Liver (tissue), 3 donors: ENCODE measurements at regions not wholly inside any gene's neighbourhood (a gene's known extent, or its start where the extent isn't known, plus 50 kb on each side); places are given as distances from the start of the nearest gene placed in this dataset.

Experiments used
- EGR1 ChIP-seq, 2 donors: IDR thresholded peaks; 2 replicates each; pipeline ENCODE4 v1.6.1; 2016 to 2018; ENCODE audit warnings: antibody characterized with exemption in 2 of 2, low read depth in 2 of 2
- RAD21 ChIP-seq, 2 donors: IDR thresholded peaks; 2 replicates each; pipeline ENCODE4 v1.6.1; 2016; ENCODE audit warnings: antibody characterized with exemption in 2 of 2, mild to moderate bottlenecking in 2 of 2
- YY1 ChIP-seq: IDR thresholded peaks from 2 replicates; pipeline ENCODE4 v1.6.1; 2016; ENCODE audit warnings: antibody characterized with exemption, mild to moderate bottlenecking
- TF ChIP-seq, protein P1 (sequence below): fragments of 150-350 bp; IDR thresholded peaks from 2 replicates; pipeline ENCODE4 v1.5.1; 2017; ENCODE audit warnings: improper control_type of control experiment, low read depth, low read length; ENCODE audit not compliant: missing input control
- TF ChIP-seq, protein P2 (sequence below): IDR thresholded peaks from 2 replicates; pipeline ENCODE4 v1.6.1; 2016; ENCODE audit warnings: antibody characterized with exemption
- donor health status: healthy.
- donor health status: healthy.

DNA sequence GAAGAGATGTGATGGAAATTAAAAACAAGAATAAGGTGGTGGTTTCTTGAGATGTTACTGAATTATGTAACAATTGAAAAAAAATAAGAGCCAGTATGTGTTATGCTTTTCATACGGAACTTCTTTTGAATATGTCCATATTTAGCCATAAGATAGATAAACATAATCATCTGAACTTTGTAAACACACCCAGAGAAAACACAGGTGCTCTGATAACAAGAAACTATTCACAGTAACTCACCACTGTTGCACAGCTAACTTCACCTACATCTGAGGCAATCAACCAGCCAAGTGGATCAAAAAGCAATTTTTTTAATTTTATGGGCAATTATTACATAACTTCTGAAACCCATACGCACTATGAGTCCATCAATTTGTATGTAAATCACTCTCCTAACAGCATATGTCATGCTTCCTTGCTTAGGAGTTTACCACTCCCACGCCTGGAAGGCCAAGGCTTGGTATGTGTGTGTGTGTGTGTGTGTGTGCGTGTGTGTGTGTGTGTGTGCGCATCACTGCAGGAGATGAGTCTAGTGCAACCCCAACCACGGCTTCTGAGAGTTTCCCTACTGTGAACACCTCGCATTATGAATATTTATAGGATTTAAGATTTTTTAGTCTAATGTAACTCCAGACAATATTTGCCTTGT is 443.4 kb downstream of the BCAT1 start:
- TF ChIP-seq, protein P1, sequence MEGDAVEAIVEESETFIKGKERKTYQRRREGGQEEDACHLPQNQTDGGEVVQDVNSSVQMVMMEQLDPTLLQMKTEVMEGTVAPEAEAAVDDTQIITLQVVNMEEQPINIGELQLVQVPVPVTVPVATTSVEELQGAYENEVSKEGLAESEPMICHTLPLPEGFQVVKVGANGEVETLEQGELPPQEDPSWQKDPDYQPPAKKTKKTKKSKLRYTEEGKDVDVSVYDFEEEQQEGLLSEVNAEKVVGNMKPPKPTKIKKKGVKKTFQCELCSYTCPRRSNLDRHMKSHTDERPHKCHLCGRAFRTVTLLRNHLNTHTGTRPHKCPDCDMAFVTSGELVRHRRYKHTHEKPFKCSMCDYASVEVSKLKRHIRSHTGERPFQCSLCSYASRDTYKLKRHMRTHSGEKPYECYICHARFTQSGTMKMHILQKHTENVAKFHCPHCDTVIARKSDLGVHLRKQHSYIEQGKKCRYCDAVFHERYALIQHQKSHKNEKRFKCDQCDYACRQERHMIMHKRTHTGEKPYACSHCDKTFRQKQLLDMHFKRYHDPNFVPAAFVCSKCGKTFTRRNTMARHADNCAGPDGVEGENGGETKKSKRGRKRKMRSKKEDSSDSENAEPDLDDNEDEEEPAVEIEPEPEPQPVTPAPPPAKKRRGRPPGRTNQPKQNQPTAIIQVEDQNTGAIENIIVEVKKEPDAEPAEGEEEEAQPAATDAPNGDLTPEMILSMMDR: no peak
- TF ChIP-seq EGR1 (IDR thresholded peaks at IDR 0.05; ENCODE audit: low read depth in 2 of 2) (no peak), YY1 (no peak), RAD21 (IDR thresholded peaks at IDR 0.05) (no peak)
- TF ChIP-seq, protein P2, sequence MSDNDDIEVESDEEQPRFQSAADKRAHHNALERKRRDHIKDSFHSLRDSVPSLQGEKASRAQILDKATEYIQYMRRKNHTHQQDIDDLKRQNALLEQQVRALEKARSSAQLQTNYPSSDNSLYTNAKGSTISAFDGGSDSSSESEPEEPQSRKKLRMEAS: no peak
